Endodermal cell (in vitro differentiated cells): ENCODE measurements at regions not wholly inside any gene's neighbourhood (a gene's known extent, or its start where the extent isn't known, plus 50 kb on each side); places are given as distances from the start of the nearest gene placed in this dataset.

Experiments
- DNase-seq: peaks from one replicate; pipeline ENCODE4 v3.0.0-alpha.2; 2017
- H3K27ac ChIP-seq: 2 replicates; pipeline ENCODE4 v1.5.1; 2013; ENCODE audit warnings: mild to moderate bottlenecking, low read depth, low read length, moderate library complexity
- H3K27me3 ChIP-seq: 2 replicates; pipeline ENCODE4 v1.6.1; 2013; ENCODE audit warnings: mild to moderate bottlenecking, low read length, moderate library complexity; ENCODE audit not compliant: insufficient read depth, control insufficient read depth, poor library complexity, severe bottlenecking
- H3K36me3 ChIP-seq: 2 replicates; pipeline ENCODE4 v1.7.0; 2013; ENCODE audit warnings: mild to moderate bottlenecking, low read length, moderate library complexity; ENCODE audit not compliant: control insufficient read depth, insufficient read depth
- H3K4me1 ChIP-seq: one replicate; pipeline ENCODE4 v1.7.0; 2013; ENCODE audit warnings: low read length; ENCODE audit not compliant: control insufficient read depth, insufficient read depth
- H3K4me3 ChIP-seq: 2 replicates; pipeline ENCODE4 v1.5.1; 2013; ENCODE audit warnings: mild to moderate bottlenecking, low read length, moderate library complexity
- H3K9ac ChIP-seq: 2 replicates; pipeline ENCODE4 v1.6.1; 2013; ENCODE audit warnings: mild to moderate bottlenecking, low read length, moderate library complexity; ENCODE audit not compliant: poor library complexity, severe bottlenecking; ENCODE audit errors: extremely low read depth
- H3K9me3 ChIP-seq: 2 replicates; pipeline ENCODE4 v1.6.1; 2013; ENCODE audit warnings: mild to moderate bottlenecking, low read length, moderate library complexity; ENCODE audit not compliant: control insufficient read depth
- H3K27ac Mint-ChIP-seq: 2 replicates; pipeline ENCODE4 v1.8.0; 2020; ENCODE audit warnings: mixed read lengths
- H3K27me3 Mint-ChIP-seq: 2 replicates; pipeline ENCODE4 v1.8.0; 2021; ENCODE audit warnings: mild to moderate bottlenecking, mixed read lengths; ENCODE audit not compliant: insufficient read depth
- H3K36me3 Mint-ChIP-seq: 2 replicates; pipeline ENCODE4 v1.8.0; 2020; ENCODE audit warnings: low read depth, mixed read lengths
- H3K4me1 Mint-ChIP-seq: 2 replicates; pipeline ENCODE4 v1.8.0; 2020; ENCODE audit warnings: mixed read lengths
- H3K4me3 Mint-ChIP-seq: 2 replicates; pipeline ENCODE4 v1.8.0; 2020; ENCODE audit warnings: mild to moderate bottlenecking, moderate library complexity, mixed read lengths
- H3K9me3 Mint-ChIP-seq: 2 replicates; pipeline ENCODE4 v1.8.0; 2020; ENCODE audit warnings: mild to moderate bottlenecking, mixed read lengths
- WGBS, 2 experiments: methylation state at CpG; one replicate each; pipeline versions ENCODE4 v1.1.5 to v1.1.7; 2013; ENCODE audit warnings: missing lambda C conversion rate in 2 of 2, mixed read lengths in 1 of 2; ENCODE audit not compliant: insufficient coverage in 1 of 2, insufficient read length in 1 of 2; 5-methylcytosine and 5-hydroxymethylcytosine counted together
- TF ChIP-seq, protein P1 (sequence below): fragments of 200-600 bp; sonication (generic); conservative IDR thresholded peaks from 2 replicates; pipeline ENCODE4 v1.5.0; 2021; ENCODE audit warnings: antibody characterized with exemption, mild to moderate bottlenecking

GRCh38 chr2:204449977-204450376 is 95.3 kb upstream of the PARD3B start:
- Histone ChIP-seq H3K9ac (no peak overlapping the region), H3K4me3 (no peak overlapping the region), H3K9me3 (peaks cover 12% of the 10 kb centered on the region), H3K4me1 (peaks cover 8% of the 10 kb centered on the region), H3K27ac (peak overlapping the region; percentile 42), H3K36me3 (no peaks in the 10 kb centered on the region), H3K27me3 (no peaks in the 10 kb centered on the region)
- peaks cover 13% of the 10 kb centered on the region for H3K4me1 Mint-ChIP-seq
- H3K27me3 Mint-ChIP-seq = no peaks in the 10 kb centered on the region
- H3K4me3 Mint-ChIP-seq = no peak overlapping the region
- 50 to 96% methylated on average over 2 to 3 of the region's 3 CpGs for WGBS, 2 experiments
- H3K36me3 Mint-ChIP-seq = no peaks in the 10 kb centered on the region
- peaks cover 10% of the 10 kb centered on the region for H3K9me3 Mint-ChIP-seq
- H3K27ac Mint-ChIP-seq = no peak overlapping the region
- TF ChIP-seq, protein P1, sequence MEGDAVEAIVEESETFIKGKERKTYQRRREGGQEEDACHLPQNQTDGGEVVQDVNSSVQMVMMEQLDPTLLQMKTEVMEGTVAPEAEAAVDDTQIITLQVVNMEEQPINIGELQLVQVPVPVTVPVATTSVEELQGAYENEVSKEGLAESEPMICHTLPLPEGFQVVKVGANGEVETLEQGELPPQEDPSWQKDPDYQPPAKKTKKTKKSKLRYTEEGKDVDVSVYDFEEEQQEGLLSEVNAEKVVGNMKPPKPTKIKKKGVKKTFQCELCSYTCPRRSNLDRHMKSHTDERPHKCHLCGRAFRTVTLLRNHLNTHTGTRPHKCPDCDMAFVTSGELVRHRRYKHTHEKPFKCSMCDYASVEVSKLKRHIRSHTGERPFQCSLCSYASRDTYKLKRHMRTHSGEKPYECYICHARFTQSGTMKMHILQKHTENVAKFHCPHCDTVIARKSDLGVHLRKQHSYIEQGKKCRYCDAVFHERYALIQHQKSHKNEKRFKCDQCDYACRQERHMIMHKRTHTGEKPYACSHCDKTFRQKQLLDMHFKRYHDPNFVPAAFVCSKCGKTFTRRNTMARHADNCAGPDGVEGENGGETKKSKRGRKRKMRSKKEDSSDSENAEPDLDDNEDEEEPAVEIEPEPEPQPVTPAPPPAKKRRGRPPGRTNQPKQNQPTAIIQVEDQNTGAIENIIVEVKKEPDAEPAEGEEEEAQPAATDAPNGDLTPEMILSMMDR = no peak
- DNase-seq = no peak

- no peaks in the 10 kb centered on the region for H3K27me3 ChIP-seq
- no peaks in the 10 kb centered on the region for H3K36me3 ChIP-seq
- no peak overlapping the region for H3K9ac ChIP-seq
- peaks cover 13% of the 10 kb centered on the region for H3K4me1 Mint-ChIP-seq
- TF ChIP-seq, protein P1 = no peak
- peaks cover under 1% of the 10 kb centered on the region for H3K9me3 Mint-ChIP-seq
- H3K27ac Mint-ChIP-seq = no peak overlapping the region
- H3K4me1 ChIP-seq = peaks cover 8% of the 10 kb centered on the region
- no peaks in the 10 kb centered on the region for H3K27me3 Mint-ChIP-seq
- peak overlapping the region; percentile 97 for H3K27ac ChIP-seq
- no peaks in the 10 kb centered on the region for H3K36me3 Mint-ChIP-seq
- H3K4me3 Mint-ChIP-seq = no peak overlapping the region
- H3K9me3 ChIP-seq = no peaks in the 10 kb centered on the region
- no peak overlapping the region for H3K4me3 ChIP-seq
- no peak for DNase-seq
- 80 to 81% methylated on average over 1 to 2 of the region's 2 CpGs for WGBS, 2 experiments
Observed at GRCh38 chr2:204451766-204452165, 93.5 kb upstream of the PARD3B start.

DNA sequence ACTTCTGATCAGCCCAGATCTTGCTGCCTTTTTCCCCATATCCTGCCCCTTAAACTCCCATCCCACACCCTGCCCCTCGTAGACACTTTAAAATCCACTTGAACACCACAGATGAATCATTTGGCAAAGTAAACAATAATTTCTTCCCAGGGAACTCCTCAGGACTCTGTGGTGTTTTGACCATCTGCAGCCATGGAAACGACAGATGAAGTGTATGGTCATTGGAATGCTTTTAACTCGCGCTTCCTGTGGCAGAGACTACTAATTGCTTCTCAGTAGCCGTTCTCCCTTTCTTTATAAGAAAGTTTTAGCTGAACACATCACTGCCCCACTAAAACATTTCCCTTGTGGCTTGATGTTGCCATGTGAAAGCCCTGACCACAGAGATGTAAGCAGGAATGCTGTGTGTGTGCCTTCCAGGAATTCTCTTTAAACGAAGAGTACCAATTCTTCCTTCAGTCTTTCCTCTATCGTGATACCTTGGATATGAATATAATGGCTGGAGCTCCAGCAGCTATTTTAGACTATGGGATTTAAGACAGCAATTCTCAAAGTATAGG is 92.7 kb upstream of the PARD3B start:
- Histone ChIP-seq H3K4me3 (no peak overlapping the region), H3K9me3 (no peaks in the 10 kb centered on the region), H3K4me1 (peaks cover 8% of the 10 kb centered on the region), H3K9ac (no peak overlapping the region), H3K36me3 (no peaks in the 10 kb centered on the region), H3K27me3 (no peaks in the 10 kb centered on the region), H3K27ac (peak overlapping the region; percentile 97)
- TF ChIP-seq, protein P1 = no peak
- peaks cover 13% of the 10 kb centered on the region for H3K4me1 Mint-ChIP-seq
- H3K36me3 Mint-ChIP-seq = no peaks in the 10 kb centered on the region
- H3K27me3 Mint-ChIP-seq = no peaks in the 10 kb centered on the region
- no peaks in the 10 kb centered on the region for H3K9me3 Mint-ChIP-seq
- H3K4me3 Mint-ChIP-seq = no peak overlapping the region
- DNase-seq = peak; percentile 54
- WGBS, 2 experiments = 39 to 76% methylated on average over 3 to 7 of the region's 7 CpGs
- peak overlapping the region; percentile 44 for H3K27ac Mint-ChIP-seq
